ENCODE measurements at regions not wholly inside any gene's neighbourhood (a gene's known extent, or its start where the extent isn't known, plus 50 kb on each side); places are given as distances from the start of the nearest gene placed in this dataset.
"Not testable (repeated sequence)": the region's sequence is repeated elsewhere in the genome, so short reads cannot be mapped to it uniquely, and the experiment has no call there.

GRCh38 chr10:34957531-34957930, 132.6 kb downstream of the CUL2 start:
- DNase-seq, result no peak

- no peak for DNase-seq
Observed at GRCh38 chr10:34956756-34957155, 133.4 kb downstream of the CUL2 start.

- no peak for DNase-seq
Observed at GRCh38 chr10:34955391-34955790, 134.8 kb downstream of the CUL2 start.

- no peak for DNase-seq
Observed at GRCh38 chr10:34954142-34954541, 136.0 kb downstream of the CUL2 start.

- peak; percentile 29 to 34 for DNase-seq
Observed at GRCh38 chr10:34951263-34951887, 136.3 kb upstream of the PARD3 start.

- not testable (repeated sequence) for DNase-seq
Observed at GRCh38 chr10:34945951-34946522, 130.9 kb upstream of the PARD3 start.

GRCh38 chr10:34941471-34942357, 126.6 kb upstream of the PARD3 start:
- DNase-seq, result no peak

GRCh38 chr10:34940436-34940835, 125.3 kb upstream of the PARD3 start:
- no peak for DNase-seq

- no peak for DNase-seq
Observed at GRCh38 chr10:34938399-34938670, 123.2 kb upstream of the PARD3 start.

GRCh38 chr10:34937643-34938398, 122.7 kb upstream of the PARD3 start:
- not testable (repeated sequence) for DNase-seq

GRCh38 chr10:34936061-34936460, 121.0 kb upstream of the PARD3 start:
- DNase-seq, result no peak

GRCh38 chr10:34933676-34934075, 118.6 kb upstream of the PARD3 start:
- no peak for DNase-seq

- DNase-seq, result no peak
Observed at GRCh38 chr10:34932235-34932634, 117.1 kb upstream of the PARD3 start.

GRCh38 chr10:34931216-34931615, 116.1 kb upstream of the PARD3 start:
- DNase-seq, result no peak

- no peak for DNase-seq
Observed at GRCh38 chr10:34922138-34922537, 107.0 kb upstream of the PARD3 start.

GRCh38 chr10:34920578-34920977, 105.5 kb upstream of the PARD3 start:
- DNase-seq, result no peak

- DNase-seq, result no peak
Observed at GRCh38 chr10:34918776-34919315, 103.8 kb upstream of the PARD3 start.

- DNase-seq, result no peak
Observed at GRCh38 chr10:34918060-34918775, 103.1 kb upstream of the PARD3 start.

GRCh38 chr10:34916314-34916713, 101.2 kb upstream of the PARD3 start:
- DNase-seq, result no peak

- DNase-seq, result no peak
Observed at GRCh38 chr10:34912771-34913170, 97.7 kb upstream of the PARD3 start.

- DNase-seq, result no peak
Observed at GRCh38 chr10:34911661-34912205, 96.6 kb upstream of the PARD3 start.

GRCh38 chr10:34908481-34908880, 93.4 kb upstream of the PARD3 start:
- no peak for DNase-seq

Data from stimulated activated CD4-positive, alpha-beta T cell treated with anti-CD3 and anti-CD28 coated beads, Interleukin-2, amount 100 ng/mL, for 48 hours (primary cell).